Caco-2 (cell line): ENCODE measurements at regions not wholly inside any gene's neighbourhood (a gene's known extent, or its start where the extent isn't known, plus 50 kb on each side); places are given as distances from the start of the nearest gene placed in this dataset.

ENCODE experiments used
- BruUV-seq: library from RNA; stranded (reverse); fragments of 400-500 nt; replicated peaks from 2 replicates; lab custom pipeline; 2021; lab: Mats Ljungman, UMichigan
- CTCF ChIA-PET: fragments of 300-600 bp; sonication (Branson Sonifier 250); formaldehyde crosslinking; loops from one replicate; lab custom pipeline; 2022; ENCODE audit warnings: antibody characterized with exemption; lab: Charles Lee
- POLR2A ChIA-PET: fragments of 300-600 bp; sonication (Branson Sonifier 250); formaldehyde crosslinking; loops from one replicate; lab custom pipeline; 2022; ENCODE audit warnings: antibody characterized with exemption; lab: Charles Lee
- DNase-seq, 2 experiments: peaks; one replicate each; pipeline versions ENCODE4 v3.0.0 to v3.0.0-alpha.2; 2020 to 2022
- H3K27me3 ChIP-seq: replicated peaks from 2 replicates; pipeline ENCODE4 v1.6.0; 2011; ENCODE audit warnings: low read length; ENCODE audit not compliant: control insufficient read depth, insufficient read depth
- H3K36me3 ChIP-seq: 2 replicates; pipeline ENCODE4 v1.5.1; 2011; ENCODE audit warnings: low read length; ENCODE audit not compliant: control insufficient read depth, insufficient read depth
- H3K4me1 ChIP-seq: fragments of 250-450 bp; sonication (Bioruptor Pico); 2 replicates; pipeline ENCODE4 v1.5.1; 2020; ENCODE audit warnings: mild to moderate bottlenecking
- H3K4me3 ChIP-seq: 2 replicates; pipeline ENCODE4 v1.5.1; 2011; ENCODE audit warnings: low read depth, mild to moderate bottlenecking, control low read depth, low read length
- H3K9me3 ChIP-seq: fragments of 250-450 bp; sonication (Bioruptor Pico); 2 replicates; pipeline ENCODE4 v1.5.1; 2020; ENCODE audit warnings: mild to moderate bottlenecking, moderate library complexity
- H3K27ac Mint-ChIP-seq: one replicate; pipeline ENCODE4 v1.8.0; 2022; ENCODE audit warnings: mixed read lengths; ENCODE audit not compliant: unreplicated experiment
- H3K27me3 Mint-ChIP-seq: one replicate; pipeline ENCODE4 v1.8.0; 2022; ENCODE audit warnings: mixed read lengths; ENCODE audit not compliant: insufficient read depth, unreplicated experiment
- H3K36me3 Mint-ChIP-seq: one replicate; pipeline ENCODE4 v1.8.0; 2022; ENCODE audit warnings: mild to moderate bottlenecking, mixed read lengths; ENCODE audit not compliant: insufficient read depth, unreplicated experiment
- H3K4me1 Mint-ChIP-seq: one replicate; pipeline ENCODE4 v1.8.0; 2022; ENCODE audit warnings: low read depth, mixed read lengths; ENCODE audit not compliant: unreplicated experiment
- H3K4me3 Mint-ChIP-seq: one replicate; pipeline ENCODE4 v1.8.0; 2022; ENCODE audit warnings: mild to moderate bottlenecking, moderate library complexity, mixed read lengths; ENCODE audit not compliant: unreplicated experiment
- H3K9me3 Mint-ChIP-seq: one replicate; pipeline ENCODE4 v1.8.0; 2022; ENCODE audit warnings: mixed read lengths; ENCODE audit not compliant: unreplicated experiment
- intact Hi-C: fragments of 100-400 bp; cut with micrococcal nuclease; formaldehyde crosslinking; loops from one replicate; pipeline ENCODE4 v1.10.0; 2022; ENCODE audit not compliant: unreplicated experiment
- TF ChIP-seq, protein P1 (sequence below), 2 experiments: fragments of 200-600 bp in 1 of 2; IDR thresholded peaks; 1 replicate in 1 of 2; 2 replicates in 1 of 2; pipeline versions ENCODE4 v1.5.1 to v1.8.0; 2011 to 2022; ENCODE audit warnings: antibody characterized with exemption in 1 of 2, control low read depth in 1 of 2, inconsistent platforms in 1 of 2, low read depth in 1 of 2, low read length in 1 of 2, mild to moderate bottlenecking in 1 of 2, moderate library complexity in 1 of 2; ENCODE audit not compliant: insufficient read depth in 1 of 2, severe bottlenecking in 1 of 2, unreplicated experiment in 1 of 2

- no peaks in the 10 kb centered on the region for H3K9me3 Mint-ChIP-seq
- no peak for DNase-seq
- Histone ChIP-seq H3K9me3 (no peaks in the 10 kb centered on the region), H3K27me3 (peaks cover 2% of the 10 kb centered on the region), H3K4me3 (no peak overlapping the region), H3K36me3 (no peaks in the 10 kb centered on the region), H3K4me1 (no peaks in the 10 kb centered on the region)
- H3K27me3 Mint-ChIP-seq = peaks cover 8% of the 10 kb centered on the region
- no TSS peak for BruUV-seq
- CTCF ChIA-PET = no interaction called here
- intact Hi-C loops = no loop called here
- no peaks in the 10 kb centered on the region for H3K4me1 Mint-ChIP-seq
- no peak overlapping the region for H3K27ac Mint-ChIP-seq
- TF ChIP-seq, protein P1, sequence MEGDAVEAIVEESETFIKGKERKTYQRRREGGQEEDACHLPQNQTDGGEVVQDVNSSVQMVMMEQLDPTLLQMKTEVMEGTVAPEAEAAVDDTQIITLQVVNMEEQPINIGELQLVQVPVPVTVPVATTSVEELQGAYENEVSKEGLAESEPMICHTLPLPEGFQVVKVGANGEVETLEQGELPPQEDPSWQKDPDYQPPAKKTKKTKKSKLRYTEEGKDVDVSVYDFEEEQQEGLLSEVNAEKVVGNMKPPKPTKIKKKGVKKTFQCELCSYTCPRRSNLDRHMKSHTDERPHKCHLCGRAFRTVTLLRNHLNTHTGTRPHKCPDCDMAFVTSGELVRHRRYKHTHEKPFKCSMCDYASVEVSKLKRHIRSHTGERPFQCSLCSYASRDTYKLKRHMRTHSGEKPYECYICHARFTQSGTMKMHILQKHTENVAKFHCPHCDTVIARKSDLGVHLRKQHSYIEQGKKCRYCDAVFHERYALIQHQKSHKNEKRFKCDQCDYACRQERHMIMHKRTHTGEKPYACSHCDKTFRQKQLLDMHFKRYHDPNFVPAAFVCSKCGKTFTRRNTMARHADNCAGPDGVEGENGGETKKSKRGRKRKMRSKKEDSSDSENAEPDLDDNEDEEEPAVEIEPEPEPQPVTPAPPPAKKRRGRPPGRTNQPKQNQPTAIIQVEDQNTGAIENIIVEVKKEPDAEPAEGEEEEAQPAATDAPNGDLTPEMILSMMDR (IDR thresholded peaks at IDR 0.05; ENCODE audit: insufficient read depth in 1 of 2, low read depth in 1 of 2, low read length in 1 of 2, severe bottlenecking in 1 of 2, unreplicated experiment in 1 of 2) = no peak
- POLR2A ChIA-PET = no interaction called here
- no peak overlapping the region for H3K4me3 Mint-ChIP-seq
- no peaks in the 10 kb centered on the region for H3K36me3 Mint-ChIP-seq
These were observed 108.8 kb upstream of the FOXC1 start for GRCh38 chr6:1500913-1501312.

DNA sequence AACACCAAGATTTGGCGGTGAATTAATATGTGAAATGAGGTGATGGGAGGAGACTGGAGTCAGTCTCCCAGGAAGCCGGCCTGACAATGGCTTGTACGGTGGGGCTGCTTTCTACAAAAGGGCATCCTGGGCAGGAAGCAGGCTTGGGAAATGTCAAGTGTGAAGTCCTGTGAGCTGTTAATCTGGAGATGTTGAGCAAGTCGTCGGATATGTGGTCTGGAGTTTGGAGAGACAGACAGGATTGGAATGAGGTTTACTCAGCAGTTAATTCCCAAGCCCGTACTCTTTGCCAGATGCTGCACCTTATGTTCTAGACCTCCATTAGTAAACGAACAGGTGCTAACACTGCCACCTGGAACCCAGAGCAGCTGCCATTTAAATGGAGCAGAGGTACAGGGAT lies 107.7 kb upstream of the FOXC1 start:
- Histone ChIP-seq H3K9me3 (no peaks in the 10 kb centered on the region), H3K27me3 (peaks cover 2% of the 10 kb centered on the region), H3K4me3 (no peak overlapping the region), H3K36me3 (no peaks in the 10 kb centered on the region), H3K4me1 (no peaks in the 10 kb centered on the region)
- POLR2A ChIA-PET = no interaction called here
- H3K36me3 Mint-ChIP-seq = no peaks in the 10 kb centered on the region
- TF ChIP-seq, protein P1 (IDR thresholded peaks at IDR 0.05; ENCODE audit: insufficient read depth in 1 of 2, low read depth in 1 of 2, low read length in 1 of 2, severe bottlenecking in 1 of 2, unreplicated experiment in 1 of 2) = no peak
- no peaks in the 10 kb centered on the region for H3K9me3 Mint-ChIP-seq
- H3K4me1 Mint-ChIP-seq = no peaks in the 10 kb centered on the region
- no peak overlapping the region for H3K4me3 Mint-ChIP-seq
- no TSS peak for BruUV-seq
- H3K27ac Mint-ChIP-seq = no peak overlapping the region
- CTCF ChIA-PET = no interaction called here
- intact Hi-C loops = no loop called here
- no peak for DNase-seq
- H3K27me3 Mint-ChIP-seq = peaks cover 12% of the 10 kb centered on the region

GRCh38 chr6:1503811-1504210 lies 105.9 kb upstream of the FOXC1 start:
- Histone ChIP-seq H3K4me1 (no peaks in the 10 kb centered on the region), H3K36me3 (no peaks in the 10 kb centered on the region), H3K4me3 (no peak overlapping the region), H3K27me3 (peaks cover 2% of the 10 kb centered on the region), H3K9me3 (no peaks in the 10 kb centered on the region)
- Mint-ChIP-seq H3K4me3 (no peak overlapping the region), H3K27me3 (peaks cover 12% of the 10 kb centered on the region), H3K9me3 (no peaks in the 10 kb centered on the region), H3K4me1 (no peaks in the 10 kb centered on the region), H3K27ac (no peak overlapping the region), H3K36me3 (no peaks in the 10 kb centered on the region)
- ChIA-PET CTCF (no interaction called here), POLR2A (no interaction called here)
- TF ChIP-seq, protein P1 (IDR thresholded peaks at IDR 0.05; ENCODE audit: insufficient read depth in 1 of 2, low read depth in 1 of 2, low read length in 1 of 2, severe bottlenecking in 1 of 2, unreplicated experiment in 1 of 2) = no peak
- no TSS peak for BruUV-seq
- DNase-seq = no peak
- intact Hi-C loops = no loop called here
